ENCODE measurements at regions not wholly inside any gene's neighbourhood (a gene's known extent, or its start where the extent isn't known, plus 50 kb on each side); places are given as distances from the start of the nearest gene placed in this dataset.

- no peak for TF ChIP-seq USF2 (IDR thresholded peaks at IDR 0.05)
- TF ChIP-seq CBX8 (IDR thresholded peaks at IDR 0.05), result no peak
- no peak for TF ChIP-seq ZNF302 (CRISPR knock-in tag; IDR thresholded peaks at IDR 0.05)
These were observed 131.7 kb downstream of the FOXL1 start (continued) for GRCh38 chr16:86709902-86710601.

- 74% methylated on average over 3 of the region's 8 CpGs for WGBS (ENCODE audit: missing lambda C conversion rate)
- CTCF ChIA-PET, result interaction anchor here (0.7 to 1.3 kb wide), 2 partner anchors 146 to 343 kb away, joined by 3 read pairs; no protein-coding TSS in a partner anchor
- no peak overlapping the region for H3K4me3 ChIP-seq
These were observed 132.2 kb downstream of the FOXL1 start for GRCh38 chr16:86710602-86710950.

GRCh38 chr16:86712158-86713009 lies 134.0 kb downstream of the FOXL1 start:
- Histone ChIP-seq H3K4me3 (no peak overlapping the region), H3K4me2 (no peak overlapping the region), H3K27ac (no peak overlapping the region), H3K4me1 (no peaks in the 10 kb centered on the region), H3K9me3 (no peaks in the 10 kb centered on the region; the same call in 2 of the 3 replicates)
- 69% methylated on average over 18 of the region's 18 CpGs for WGBS (ENCODE audit: missing lambda C conversion rate)
- DNase-seq (ENCODE audit: low read depth in 1 of 2, low spot score in 1 of 2) (no peak), FAIRE-seq (no peak), ATAC-seq (no peak)
- CTCF ChIA-PET, result no interaction called here
- POLR2A ChIA-PET, result no interaction called here
- TF ChIP-seq HMGXB4 (CRISPR knock-in tag; IDR thresholded peaks at IDR 0.05; ENCODE audit: borderline replicate concordance) (no peak), FOXS1 (CRISPR knock-in tag; IDR thresholded peaks at IDR 0.05) (no peak), REST (IDR thresholded peaks at IDR 0.05) (no peak), HES2 (IDR thresholded peaks at IDR 0.05) (no peak), EHMT2 (IDR thresholded peaks at IDR 0.05; ENCODE audit: low read depth) (no peak), NFE2L2 (conservative IDR thresholded peaks at IDR 0.05; ENCODE audit: low read length) (no peak), ATOH8 (CRISPR knock-in tag; IDR thresholded peaks at IDR 0.05; ENCODE audit: low read depth) (no peak)

More at GRCh38 chr16:86710602-86710950, 132.2 kb downstream of the FOXL1 start:
- Histone ChIP-seq H3K4me1 (no peaks in the 10 kb centered on the region), H3K9me3 (no peaks in the 10 kb centered on the region; the same call in 2 of the 3 replicates), H3K4me2 (no peak overlapping the region), H3K27ac (no peak overlapping the region)
- TF ChIP-seq SMC3 (IDR thresholded peaks at IDR 0.05) (no peak), MAFK (IDR thresholded peaks at IDR 0.05; ENCODE audit: partially characterized antibody) (no peak), NR3C1 (IDR thresholded peaks at IDR 0.05) (no peak), E2F6 (IDR thresholded peaks at IDR 0.05; ENCODE audit: borderline replicate concordance, low read depth) (no peak), REST (IDR thresholded peaks at IDR 0.05) (no peak), HDAC2 (IDR thresholded peaks at IDR 0.05) (no peak)
- FAIRE-seq (no peak), ATAC-seq (no peak), DNase-seq (ENCODE audit: low read depth in 1 of 2, low spot score in 1 of 2) (no peak)
- POLR2A ChIA-PET, result no interaction called here

All from A549 (cell line).